IMR-90 (cell line): ENCODE measurements at regions not wholly inside any gene's neighbourhood (a gene's known extent, or its start where the extent isn't known, plus 50 kb on each side); places are given as distances from the start of the nearest gene placed in this dataset.

Experiments
- ATAC-seq: fragments of 200-7000 bp; cut with Tn5 transposase; 2 replicates; pipeline ENCODE4 v1.9.1; 2020; ENCODE audit warnings: low read depth, mild to moderate bottlenecking, moderate library complexity
- BruUV-seq: library from RNA; stranded (reverse); fragments of 400-500 nt; replicated peaks from 2 replicates; lab custom pipeline; 2021; lab: Mats Ljungman, UMichigan
- CTCF ChIA-PET: fragments of 300-600 bp; formaldehyde crosslinking; extraction: SDS; loops from one replicate; lab custom pipeline; 2021; ENCODE audit warnings: antibody characterized with exemption; lab: Yijun Ruan, JAX
- POLR2A ChIA-PET: fragments of 300-600 bp; sonication (Branson Sonifier 250); formaldehyde crosslinking; loops from one replicate; lab custom pipeline; 2022; ENCODE audit warnings: antibody characterized with exemption; ENCODE audit not compliant: unreplicated experiment; lab: Charles Lee
- DNase-seq: peaks from one replicate; pipeline ENCODE4 v3.0.0; 2013
- H2AFZ ChIP-seq: replicated peaks from 2 replicates; pipeline ENCODE3; 2013; ENCODE audit warnings: low read length, mild to moderate bottlenecking; ENCODE audit not compliant: poor library complexity
- H2AK5ac ChIP-seq: 2 replicates; pipeline ENCODE4 v1.6.1; 2013; ENCODE audit warnings: low read depth, low read length, inconsistent platforms
- H2AK9ac ChIP-seq: replicated peaks from 2 replicates; pipeline ENCODE3; 2013; ENCODE audit warnings: mild to moderate bottlenecking, low read depth, low read length, moderate library complexity; ENCODE audit not compliant: poor library complexity
- H2BK120ac ChIP-seq: 2 replicates; pipeline ENCODE4 v1.6.1; 2013; ENCODE audit warnings: low read depth, low read length, inconsistent platforms
- H2BK15ac ChIP-seq: 3 replicates; pipeline ENCODE4 v1.6.1; 2013; ENCODE audit warnings: low read depth, low read length, inconsistent platforms
- H2BK20ac ChIP-seq: 2 replicates; pipeline ENCODE4 v1.6.1; 2013; ENCODE audit warnings: low read depth, mild to moderate bottlenecking, inconsistent platforms, low read length, moderate library complexity
- H2BK5ac ChIP-seq: 2 replicates; pipeline ENCODE4 v1.6.1; 2013; ENCODE audit warnings: mild to moderate bottlenecking, low read depth, low read length, inconsistent platforms; ENCODE audit not compliant: poor library complexity, severe bottlenecking
- H3K14ac ChIP-seq: replicated peaks from 2 replicates; pipeline ENCODE4 v1.6.1; 2013; ENCODE audit warnings: low read depth, low read length, inconsistent platforms
- H3K18ac ChIP-seq: 2 replicates; pipeline ENCODE4 v1.6.1; 2013; ENCODE audit warnings: low read depth, low read length, control low read depth
- H3K23ac ChIP-seq: 2 replicates; pipeline ENCODE4 v1.6.1; 2013; ENCODE audit warnings: low read depth, low read length, inconsistent platforms
- H3K27ac ChIP-seq: 2 replicates; pipeline ENCODE4 v1.5.1; 2013; ENCODE audit warnings: mild to moderate bottlenecking, control low read depth, low read length; ENCODE audit not compliant: insufficient read depth
- H3K27me3 ChIP-seq: 2 replicates; pipeline ENCODE4 v1.6.1; 2013; ENCODE audit warnings: low read length; ENCODE audit not compliant: control insufficient read depth, insufficient read depth
- H3K36me3 ChIP-seq: 2 replicates; pipeline ENCODE4 v1.6.1; 2013; ENCODE audit warnings: low read length, mixed read lengths; ENCODE audit not compliant: control insufficient read depth, insufficient read depth
- H3K4ac ChIP-seq: 2 replicates; pipeline ENCODE4 v1.6.1; 2013; ENCODE audit warnings: low read depth, low read length, inconsistent platforms
- H3K4me1 ChIP-seq: 2 replicates; pipeline ENCODE4 v1.6.1; 2013; ENCODE audit warnings: low read length, mixed read lengths; ENCODE audit not compliant: control insufficient read depth, insufficient read depth
- H3K4me2 ChIP-seq: 2 replicates; pipeline ENCODE4 v1.6.1; 2013; ENCODE audit warnings: low read depth, mild to moderate bottlenecking, control low read depth, low read length, moderate library complexity
- H3K4me3 ChIP-seq: 2 replicates; pipeline ENCODE4 v1.5.1; 2013; ENCODE audit warnings: low read depth, mild to moderate bottlenecking, control low read depth, low read length, moderate library complexity; ENCODE audit not compliant: insufficient read depth
- H3K56ac ChIP-seq: 2 replicates; pipeline ENCODE4 v1.6.1; 2013; ENCODE audit warnings: low read length, inconsistent platforms; ENCODE audit not compliant: insufficient read depth; ENCODE audit errors: extremely low read depth
- H3K79me1 ChIP-seq, 2 experiments: 2 replicates each; pipeline ENCODE4 v1.6.1; 2013; ENCODE audit warnings: low read length in 2 of 2, inconsistent platforms in 1 of 2, low read depth in 1 of 2
- H3K9ac ChIP-seq: 2 replicates; pipeline ENCODE4 v1.6.1; 2013; ENCODE audit warnings: low read depth, low read length, control low read depth
- H3K9me1 ChIP-seq: 2 replicates; pipeline ENCODE4 v1.6.1; 2013; ENCODE audit warnings: low read length, inconsistent platforms; ENCODE audit not compliant: insufficient read depth
- H3K9me3 ChIP-seq: 2 replicates; pipeline ENCODE4 v1.6.1; 2013; ENCODE audit warnings: low read length; ENCODE audit not compliant: control insufficient read depth, insufficient read depth
- H4K20me1 ChIP-seq: 2 replicates; pipeline ENCODE4 v1.6.1; 2013; ENCODE audit warnings: low read length, inconsistent platforms; ENCODE audit not compliant: insufficient read depth
- H4K5ac ChIP-seq: 2 replicates; pipeline ENCODE4 v1.6.1; 2013; ENCODE audit warnings: mild to moderate bottlenecking, low read depth, low read length, control low read depth
- H4K8ac ChIP-seq, 2 experiments: 2 replicates each; pipeline ENCODE4 v1.6.1; 2013; ENCODE audit warnings: low read depth in 2 of 2, low read length in 2 of 2, control low read depth in 1 of 2, inconsistent platforms in 1 of 2
- H4K91ac ChIP-seq: 2 replicates; pipeline ENCODE4 v1.6.1; 2013; ENCODE audit warnings: low read depth, low read length, inconsistent platforms; ENCODE audit not compliant: insufficient read depth
- CEBPB ChIP-seq: IDR thresholded peaks from 2 replicates; pipeline ENCODE4 v1.6.1; 2012; ENCODE audit warnings: low read depth, low read length, improper control_type of control experiment
- CHD1 ChIP-seq: IDR thresholded peaks from 2 replicates; pipeline ENCODE4 v1.6.1; 2012; ENCODE audit warnings: low read depth, low read length, improper control_type of control experiment
- POLR2A ChIP-seq: IDR thresholded peaks from 2 replicates; pipeline ENCODE4 v1.6.1; 2012; ENCODE audit warnings: mild to moderate bottlenecking, low read depth, low read length
- RAD21 ChIP-seq: IDR thresholded peaks from 2 replicates; pipeline ENCODE4 v1.6.1; 2012; ENCODE audit warnings: low read length, improper control_type of control experiment
- SMC3 ChIP-seq: fragments of 150-350 bp; IDR thresholded peaks from 2 replicates; pipeline ENCODE4 v1.6.1; 2016; ENCODE audit warnings: low read depth, mild to moderate bottlenecking, antibody characterized with exemption, low read length, moderate library complexity
- WGBS, 2 experiments: methylation state at CpG; one replicate each; pipeline versions ENCODE4 v1.1.5 to v1.1.7; 2013; ENCODE audit warnings: missing lambda C conversion rate in 2 of 2; ENCODE audit not compliant: insufficient read length in 1 of 2; ENCODE audit errors: extremely low coverage in 2 of 2; 5-methylcytosine and 5-hydroxymethylcytosine counted together
- dilution Hi-C: fragments of 300-500 bp; cut with HindIII; formaldehyde crosslinking; loops from one replicate; pipeline ENCODE4 v1.14.3; 2018; ENCODE audit warnings: low sequenced_read_pairs; ENCODE audit not compliant: unreplicated experiment
- in situ Hi-C: fragments of 300-500 bp; cut with MboI; formaldehyde crosslinking; loops from 3 replicates; pipeline ENCODE4 v1.14.3; 2019; ENCODE audit warnings: low sequenced_read_pairs, inconsistent platforms, mixed read lengths
- intact Hi-C: fragments of 100-400 bp; cut with micrococcal nuclease; formaldehyde crosslinking; loops from 2 replicates; pipeline ENCODE4 v1.10.0; 2022

GRCh38 chr11:115065314-115065713 is 387.0 kb downstream of the NXPE2 start:
- no peak overlapping the region for H3K4me2 ChIP-seq
- no peaks in the 10 kb centered on the region for H3K9me3 ChIP-seq
- H4K8ac ChIP-seq: no peak overlapping the region
- H3K56ac ChIP-seq: no peak overlapping the region
- H2BK5ac ChIP-seq: no peak overlapping the region
- H3K9ac ChIP-seq: no peak overlapping the region
- BruUV-seq: no TSS peak
- in situ Hi-C loops (no loop called here), intact Hi-C loops (no loop called here), dilution Hi-C loops (no loop called here)
- 33% methylated on average over 1 of the region's 3 CpGs; no CpG with 5 or more reads in 1 of the 2 experiments for WGBS, 2 experiments
- H2BK120ac ChIP-seq: no peak overlapping the region
- no peak overlapping the region for H2BK20ac ChIP-seq
- no peaks in the 10 kb centered on the region for H4K20me1 ChIP-seq
- H3K4me1 ChIP-seq: no peaks in the 10 kb centered on the region
- no peak overlapping the region for H3K14ac ChIP-seq
- no peaks in the 10 kb centered on the region for H3K79me1 ChIP-seq
- no peak overlapping the region for H2AK5ac ChIP-seq
- no peak overlapping the region for H4K5ac ChIP-seq
- no peak overlapping the region for H3K27ac ChIP-seq
- no peak overlapping the region for H4K91ac ChIP-seq
- H3K18ac ChIP-seq: no peak overlapping the region
- DNase-seq (no peak), ATAC-seq (no peak)
- ChIA-PET POLR2A (no interaction called here), CTCF (no interaction called here)
- no peak overlapping the region for H2AFZ ChIP-seq
- no peaks in the 10 kb centered on the region for H3K36me3 ChIP-seq
- H3K27me3 ChIP-seq: no peaks in the 10 kb centered on the region
- no peak overlapping the region for H3K4ac ChIP-seq
- no peak overlapping the region for H3K4me3 ChIP-seq
- H2AK9ac ChIP-seq: no peak overlapping the region
- H3K23ac ChIP-seq: no peak overlapping the region
- no peaks in the 10 kb centered on the region for H3K9me1 ChIP-seq
- no peak overlapping the region for H2BK15ac ChIP-seq
- TF ChIP-seq CHD1: no peak
- TF ChIP-seq SMC3: no peak
- TF ChIP-seq POLR2A: no peak
- TF ChIP-seq RAD21: no peak
- no peak for TF ChIP-seq CEBPB
